Adipocyte (in vitro differentiated cells): ENCODE measurements at regions not wholly inside any gene's neighbourhood (a gene's known extent, or its start where the extent isn't known, plus 50 kb on each side); places are given as distances from the start of the nearest gene placed in this dataset.
A peak's percentile ranks its signal among the peaks of the same experiment; 100 is the strongest.
"Not testable (repeated sequence)": the region's sequence is repeated elsewhere in the genome, so short reads cannot be mapped to it uniquely, and the experiment has no call there.

Experiments used
- DNase-seq: peaks from one replicate; pipeline ENCODE4 v3.0.0-alpha.2; 2015; ENCODE audit warnings: low read depth
- H3K27me3 ChIP-seq: replicated peaks from 2 replicates; pipeline ENCODE4 v1.7.0; 2013; ENCODE audit warnings: mild to moderate bottlenecking, low read length, moderate library complexity; ENCODE audit not compliant: control insufficient read depth, insufficient read depth
- H3K36me3 ChIP-seq: 2 replicates; pipeline ENCODE4 v1.7.0; 2013; ENCODE audit warnings: low read length, mild to moderate bottlenecking, moderate library complexity; ENCODE audit not compliant: control insufficient read depth, insufficient read depth, severe bottlenecking
- H3K4me1 ChIP-seq: 2 replicates; pipeline ENCODE4 v1.7.0; 2013; ENCODE audit warnings: mild to moderate bottlenecking, low read length, moderate library complexity; ENCODE audit not compliant: control insufficient read depth, insufficient read depth
- H3K4me3 ChIP-seq: 2 replicates; pipeline ENCODE4 v1.7.0; 2013; ENCODE audit warnings: mild to moderate bottlenecking, low read length, moderate library complexity
- H3K9ac ChIP-seq: 2 replicates; pipeline ENCODE4 v1.7.0; 2013; ENCODE audit warnings: mild to moderate bottlenecking, low read length, moderate library complexity
- H3K9me3 ChIP-seq: 2 replicates; pipeline ENCODE4 v1.7.0; 2013; ENCODE audit warnings: mild to moderate bottlenecking, low read length, moderate library complexity; ENCODE audit not compliant: control insufficient read depth

DNA sequence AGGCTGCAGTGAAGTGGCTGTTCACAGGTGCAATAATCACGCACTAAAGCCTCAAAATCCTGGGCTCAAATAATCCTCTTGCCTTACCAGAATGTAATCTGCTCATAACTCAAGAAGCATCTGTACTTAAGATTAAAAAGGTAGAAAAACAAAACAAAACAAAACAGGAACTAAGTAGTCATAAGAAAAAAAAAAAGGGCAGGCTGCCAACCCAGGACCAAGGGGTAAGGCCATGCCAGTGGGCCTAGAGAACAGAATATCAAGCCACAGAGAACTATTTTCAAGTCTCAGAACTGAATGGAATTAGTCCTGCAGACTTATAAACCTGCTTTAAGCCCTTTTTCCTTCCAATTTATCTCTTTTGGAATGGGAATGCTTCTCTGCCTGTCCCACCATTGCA, 64.8 kb upstream of the TBC1D3K start:
- Histone ChIP-seq H3K27me3 (peaks cover 4% of the 10 kb centered on the region), H3K4me3 (no peak overlapping the region), H3K36me3 (no peaks in the 10 kb centered on the region), H3K4me1 (no peaks in the 10 kb centered on the region), H3K9me3 (peaks cover 4% of the 10 kb centered on the region), H3K9ac (no peak overlapping the region)
- no peak for DNase-seq

DNA sequence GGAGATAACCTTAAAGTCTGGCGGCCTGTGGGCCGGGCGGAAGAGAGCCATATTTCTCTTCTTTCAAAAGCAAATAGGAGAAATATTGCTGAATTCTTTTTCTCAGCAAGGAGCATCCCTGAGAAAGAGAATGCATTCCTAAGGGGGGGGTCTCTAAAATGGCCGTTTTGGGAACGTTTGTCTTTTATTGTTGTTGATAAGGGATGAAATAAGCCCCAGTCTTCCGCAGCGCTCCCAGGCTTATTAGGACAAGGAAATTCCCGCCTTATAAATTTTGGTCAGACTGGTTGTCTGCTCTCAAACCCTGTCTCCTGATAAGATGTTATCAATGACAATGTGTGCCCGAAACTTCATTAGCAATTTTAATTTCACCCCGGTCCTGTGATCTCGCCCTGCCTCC, 65.8 kb upstream of the TBC1D3K start:
- not testable (repeated sequence) for DNase-seq, H3K9me3 ChIP-seq, H3K9ac ChIP-seq, H3K4me1 ChIP-seq, H3K4me3 ChIP-seq, H3K27me3 ChIP-seq, H3K36me3 ChIP-seq

DNA sequence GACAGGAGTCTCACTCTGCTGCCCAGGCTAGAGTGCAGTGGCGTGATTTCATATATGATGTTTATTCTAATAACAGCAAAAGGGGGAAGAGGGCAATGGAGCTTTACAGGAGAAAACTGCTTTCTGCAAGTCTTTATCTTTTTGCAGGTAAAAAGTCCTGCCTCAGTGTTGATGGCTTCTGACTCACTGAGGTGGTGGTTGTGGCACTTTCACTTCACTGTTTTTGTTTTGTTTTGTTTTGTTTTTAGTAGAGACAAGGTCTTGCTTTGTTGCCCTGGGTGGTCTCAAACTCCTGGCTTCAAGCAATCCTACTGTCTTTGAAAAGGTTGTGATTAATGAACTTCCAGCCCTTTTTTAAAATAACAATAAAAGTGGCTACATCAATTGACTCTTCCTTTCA, 68.0 kb upstream of the TBC1D3K start:
- H3K27me3 ChIP-seq: peaks cover 14% of the 10 kb centered on the region
- H3K9me3 ChIP-seq: peaks cover 4% of the 10 kb centered on the region
- no peaks in the 10 kb centered on the region for H3K36me3 ChIP-seq
- no peak overlapping the region for H3K4me3 ChIP-seq
- H3K4me1 ChIP-seq: no peaks in the 10 kb centered on the region
- DNase-seq: no peak
- H3K9ac ChIP-seq: no peak overlapping the region

DNA sequence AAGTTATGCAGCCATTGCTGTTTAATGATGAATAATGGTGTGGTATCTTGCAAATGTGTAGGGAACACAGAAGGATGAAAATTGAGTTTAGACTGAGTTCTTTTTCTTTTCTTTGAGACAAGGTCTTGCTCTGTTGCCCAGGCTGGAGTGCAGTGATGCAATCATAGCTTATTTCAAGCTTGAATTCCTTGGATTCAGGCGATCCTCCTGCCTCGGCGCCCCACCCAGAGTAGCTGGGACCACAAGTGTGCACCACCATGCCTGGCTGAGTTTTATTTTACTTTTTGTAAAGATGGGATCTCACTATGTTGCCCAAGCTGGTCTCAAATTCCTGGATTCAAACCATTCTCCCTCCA, 74.6 kb upstream of the TBC1D3K start:
- Histone ChIP-seq H3K9me3 (no peaks in the 10 kb centered on the region), H3K4me3 (no peak overlapping the region)
- DNase-seq: no peak

DNA sequence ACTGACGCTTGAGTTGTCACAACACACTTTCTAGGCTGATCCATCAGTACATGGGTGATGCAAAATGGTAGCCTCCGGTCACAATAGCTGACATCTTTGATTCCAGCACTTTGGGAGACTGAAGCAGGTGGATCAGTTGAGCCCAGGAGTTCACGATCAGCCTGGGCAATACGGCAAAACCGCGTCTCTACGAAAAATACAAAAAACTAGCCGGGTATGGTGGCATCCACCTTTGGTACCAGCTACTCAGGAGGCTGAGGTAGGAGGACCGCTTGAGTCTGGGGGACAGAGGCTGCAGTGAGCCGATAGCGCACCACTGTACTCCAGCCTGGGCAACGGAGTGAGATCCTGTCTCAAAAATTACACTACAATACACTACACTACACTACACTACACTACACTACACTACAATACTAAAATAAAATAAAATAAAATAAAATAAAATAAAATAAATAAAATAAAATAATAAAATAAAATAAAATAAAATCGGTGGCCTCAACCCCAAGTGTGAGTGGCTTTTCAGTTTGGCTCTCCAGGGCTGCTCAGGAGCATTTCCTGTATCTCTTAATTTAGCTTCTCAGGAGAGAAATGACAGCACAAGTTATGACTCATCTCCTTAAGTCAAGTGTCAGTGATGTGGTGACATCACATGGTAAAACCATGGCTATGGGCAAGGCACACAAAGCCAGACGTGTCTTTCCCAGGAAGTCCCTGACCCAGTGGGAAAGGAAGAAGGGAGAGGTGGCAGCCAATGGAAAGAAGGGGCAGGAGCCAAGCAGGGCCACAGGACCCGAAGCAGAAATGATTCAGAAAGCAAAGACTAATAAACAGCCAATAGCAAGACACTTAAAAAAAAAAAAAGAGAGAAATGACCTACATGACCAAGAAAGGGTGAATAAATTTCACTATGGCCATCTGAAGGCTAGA, 75.3 kb upstream of the TBC1D3K start:
- Histone ChIP-seq H3K9me3 (no peaks in the 10 kb centered on the region), H3K9ac (no peak overlapping the region), H3K4me1 (no peaks in the 10 kb centered on the region), H3K27me3 (peaks cover 31% of the 10 kb centered on the region), H3K36me3 (no peaks in the 10 kb centered on the region), H3K4me3 (no peak overlapping the region)
- peak; percentile 28 for DNase-seq

More for the DNA sequence above, 74.6 kb upstream of the TBC1D3K start:
- Histone ChIP-seq H3K9ac (no peak overlapping the region), H3K36me3 (no peaks in the 10 kb centered on the region), H3K27me3 (peaks cover 27% of the 10 kb centered on the region), H3K4me1 (no peaks in the 10 kb centered on the region)

DNA sequence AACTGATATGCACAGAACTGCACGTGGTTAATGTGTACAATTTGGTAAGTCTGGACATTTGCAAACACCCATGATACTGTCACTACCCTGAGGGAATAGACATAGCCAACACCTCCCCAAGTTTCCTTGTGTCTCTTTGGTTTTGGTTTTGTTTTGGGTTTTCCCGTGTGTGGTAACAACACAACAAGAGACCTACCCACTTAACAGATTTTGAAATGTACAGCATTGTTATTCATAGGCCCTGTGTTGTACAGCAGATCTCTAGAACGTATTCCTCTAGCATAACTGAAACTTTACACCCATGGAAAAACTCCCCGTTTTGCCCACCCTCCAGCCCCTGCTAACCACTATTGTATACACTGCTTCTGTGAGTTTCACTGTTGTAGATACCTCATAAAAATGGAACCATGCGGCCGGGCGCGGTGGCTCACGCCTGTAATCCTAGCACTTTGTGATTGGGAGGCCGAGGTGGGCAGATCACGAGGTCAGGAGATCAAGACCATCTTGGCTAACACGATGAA, 76.3 kb upstream of the TBC1D3K start:
- Histone ChIP-seq H3K9ac (no peak overlapping the region), H3K27me3 (peaks cover 34% of the 10 kb centered on the region), H3K4me1 (no peaks in the 10 kb centered on the region), H3K4me3 (no peak overlapping the region), H3K9me3 (no peaks in the 10 kb centered on the region), H3K36me3 (no peaks in the 10 kb centered on the region)
- DNase-seq: no peak

DNA sequence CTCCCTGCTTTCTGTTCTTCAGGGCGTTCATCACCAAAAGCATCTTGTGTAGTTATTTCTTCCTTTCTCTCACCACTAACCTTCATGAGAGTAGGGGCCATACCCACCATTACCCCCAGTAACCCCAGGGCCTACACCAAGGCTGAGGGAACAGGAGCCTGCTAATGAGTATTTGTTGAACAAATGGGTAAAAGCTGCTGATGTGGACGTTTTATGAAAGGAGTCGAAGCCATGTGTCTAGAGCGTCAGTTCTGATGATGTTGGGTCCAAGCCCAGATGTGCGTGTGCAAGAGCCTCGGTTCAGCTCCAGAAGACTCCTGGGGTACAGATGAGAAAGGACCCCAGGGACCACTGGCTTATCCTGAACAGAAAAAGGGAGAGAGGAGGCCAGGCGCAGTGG, 77.1 kb upstream of the TBC1D3K start:
- Histone ChIP-seq H3K4me3 (no peak overlapping the region), H3K9ac (no peak overlapping the region), H3K36me3 (no peaks in the 10 kb centered on the region), H3K27me3 (peaks cover 41% of the 10 kb centered on the region), H3K4me1 (no peaks in the 10 kb centered on the region), H3K9me3 (no peaks in the 10 kb centered on the region)
- no peak for DNase-seq

DNA sequence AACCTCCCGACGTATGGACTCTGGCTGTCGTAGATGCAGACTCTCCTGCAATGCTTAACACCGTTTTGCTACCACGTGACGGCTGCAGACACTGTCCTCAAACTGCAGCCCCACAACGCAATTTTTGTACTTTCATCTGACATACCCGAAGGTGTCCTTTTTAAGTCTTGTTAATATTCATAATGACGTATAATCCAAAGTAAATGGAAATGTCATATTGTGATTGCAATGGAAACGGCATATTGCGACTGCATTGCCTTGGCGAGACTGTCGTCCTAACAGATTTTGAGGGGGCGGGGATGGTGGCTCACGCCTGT, 79.3 kb upstream of the TBC1D3K start:
- Histone ChIP-seq H3K27me3 (peaks cover 50% of the 10 kb centered on the region), H3K4me3 (no peak overlapping the region), H3K36me3 (no peaks in the 10 kb centered on the region), H3K9me3 (no peaks in the 10 kb centered on the region), H3K4me1 (no peaks in the 10 kb centered on the region), H3K9ac (no peak overlapping the region)
- DNase-seq: no peak

DNA sequence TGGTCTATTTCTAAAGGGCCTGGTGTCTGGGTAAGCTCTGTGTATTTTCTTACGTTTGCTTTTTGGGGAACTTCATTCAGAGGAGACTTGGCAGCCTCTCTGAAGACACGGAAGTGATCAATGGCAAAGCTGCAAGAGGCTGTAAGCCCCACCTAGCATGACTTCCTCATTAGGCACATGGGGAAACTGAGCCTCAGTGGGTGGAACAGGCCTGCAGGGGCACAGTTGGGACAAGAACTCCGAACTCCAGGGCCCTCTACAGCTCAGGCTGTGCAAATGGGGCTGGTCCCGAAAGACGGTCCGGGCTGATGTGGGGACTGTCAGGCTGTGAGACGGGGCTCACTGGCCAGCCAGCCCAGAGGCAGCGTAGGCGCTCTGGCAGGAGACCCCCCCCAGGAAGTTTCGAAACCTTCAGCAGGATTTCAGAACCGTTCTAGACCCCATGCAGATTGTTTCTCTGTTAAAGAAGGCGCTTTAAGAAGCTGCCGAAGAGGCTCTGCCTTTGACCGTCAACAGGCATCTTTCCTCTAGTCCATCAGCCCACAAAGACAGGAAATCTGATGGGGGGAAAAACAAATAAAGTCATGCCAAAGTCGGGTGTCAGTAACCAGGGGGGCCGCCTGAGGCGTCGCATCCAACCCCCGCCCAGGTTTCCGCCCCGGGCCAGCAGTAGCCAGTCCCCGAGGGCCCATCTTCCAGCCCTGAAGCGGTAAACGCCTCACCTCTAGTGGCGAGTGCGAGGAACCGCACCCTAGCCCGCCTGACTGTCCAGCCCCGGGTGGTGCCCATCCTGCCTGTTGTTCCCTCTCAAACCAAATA, 79.8 kb upstream of the TBC1D3K start:
- peak; percentile 42 for DNase-seq
- Histone ChIP-seq H3K36me3 (no peaks in the 10 kb centered on the region), H3K9ac (no peak overlapping the region), H3K9me3 (no peaks in the 10 kb centered on the region), H3K4me3 (no peak overlapping the region), H3K27me3 (peaks cover 55% of the 10 kb centered on the region), H3K4me1 (no peaks in the 10 kb centered on the region)

DNA sequence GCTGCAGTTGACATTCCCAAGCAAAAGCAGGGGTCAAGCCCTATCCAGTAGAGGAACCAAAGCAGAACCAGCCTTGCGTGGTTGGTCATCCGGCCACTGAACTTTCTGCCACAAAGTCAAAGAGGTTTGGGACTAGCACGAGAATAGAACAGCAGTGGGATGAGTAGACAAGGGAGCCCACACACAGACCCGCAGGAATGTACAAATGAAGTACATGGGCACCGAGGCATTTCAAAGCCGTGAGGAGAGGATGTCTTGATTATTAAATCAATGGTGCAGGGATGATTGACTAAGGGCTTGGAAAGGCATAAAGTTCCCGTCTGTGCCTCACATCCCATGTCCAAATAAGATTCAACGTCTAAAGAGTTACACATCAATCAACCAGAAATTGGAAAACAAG, 81.8 kb upstream of the TBC1D3K start:
- Histone ChIP-seq H3K27me3 (peaks cover 69% of the 10 kb centered on the region), H3K4me1 (no peaks in the 10 kb centered on the region), H3K9me3 (no peaks in the 10 kb centered on the region), H3K9ac (no peak overlapping the region), H3K4me3 (no peak overlapping the region), H3K36me3 (no peaks in the 10 kb centered on the region)
- DNase-seq: no peak

DNA sequence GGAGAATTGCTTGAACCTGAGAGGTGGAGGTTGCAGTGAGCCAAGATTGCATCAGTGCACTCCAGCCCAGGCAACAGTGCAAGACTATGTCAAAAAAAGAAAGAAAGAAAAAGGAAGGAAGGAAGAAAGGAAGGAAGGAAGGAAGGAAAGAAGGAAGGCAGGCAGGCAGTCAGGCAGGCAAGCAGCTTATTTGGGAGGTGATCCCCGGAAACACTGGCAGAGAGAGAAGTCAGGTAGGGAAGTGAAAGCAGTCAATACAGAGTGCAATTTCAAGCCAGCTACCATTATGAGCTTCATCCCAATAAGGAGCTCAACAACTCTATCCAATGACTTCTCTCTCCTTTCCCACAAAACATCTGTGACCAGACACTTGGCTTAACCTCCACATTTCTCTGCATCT, 83.0 kb upstream of the TBC1D3K start:
- peaks cover 77% of the 10 kb centered on the region for H3K27me3 ChIP-seq
- H3K9me3 ChIP-seq: no peaks in the 10 kb centered on the region
- H3K4me1 ChIP-seq: no peaks in the 10 kb centered on the region
- no peak for DNase-seq
- no peak overlapping the region for H3K9ac ChIP-seq
- H3K36me3 ChIP-seq: no peaks in the 10 kb centered on the region
- no peak overlapping the region for H3K4me3 ChIP-seq
